Retinal pigment epithelial cell (primary cell): ENCODE measurements at regions not wholly inside any gene's neighbourhood (a gene's known extent, or its start where the extent isn't known, plus 50 kb on each side); places are given as distances from the start of the nearest gene placed in this dataset.

Experiments used
- DNase-seq: peaks from one replicate; pipeline ENCODE4 v3.0.0-alpha.2; 2010; ENCODE audit warnings: low read depth
- H3K4me3 ChIP-seq: 2 replicates; pipeline ENCODE4 v1.5.1; 2011; ENCODE audit warnings: mild to moderate bottlenecking, low read length, control low read depth, moderate library complexity
- CTCF ChIP-seq: conservative IDR thresholded peaks from 2 replicates; pipeline ENCODE4 v1.5.1; 2011; ENCODE audit warnings: low read depth, low read length, control low read depth, inconsistent platforms

GRCh38 chr7:156145184-156145583, 332.9 kb upstream of the SHH start:
- no peak for DNase-seq
- H3K4me3 ChIP-seq, result no peak overlapping the region
- TF ChIP-seq CTCF, result no peak

- no peak overlapping the region for H3K4me3 ChIP-seq
- no peak for DNase-seq
- TF ChIP-seq CTCF, result no peak
Measured at GRCh38 chr7:156143683-156144082, 331.4 kb upstream of the SHH start.

GRCh38 chr7:156143158-156143557, 330.9 kb upstream of the SHH start:
- TF ChIP-seq CTCF, result no peak
- no peak for DNase-seq
- no peak overlapping the region for H3K4me3 ChIP-seq

- no peak overlapping the region for H3K4me3 ChIP-seq
- DNase-seq, result no peak
- no peak for TF ChIP-seq CTCF
Measured at GRCh38 chr7:156141941-156142340, 329.7 kb upstream of the SHH start.

- H3K4me3 ChIP-seq, result no peak overlapping the region
- TF ChIP-seq CTCF, result no peak
- DNase-seq, result no peak
Measured at GRCh38 chr7:156140896-156141295, 328.6 kb upstream of the SHH start.

- H3K4me3 ChIP-seq, result no peak overlapping the region
- DNase-seq, result no peak
- no peak for TF ChIP-seq CTCF
Measured at GRCh38 chr7:156140447-156140846, 328.2 kb upstream of the SHH start.

GRCh38 chr7:156139633-156140032, 327.4 kb upstream of the SHH start:
- no peak for TF ChIP-seq CTCF
- no peak for DNase-seq
- H3K4me3 ChIP-seq, result no peak overlapping the region
